HG03025 (cell line): ENCODE measurements at regions not wholly inside any gene's neighbourhood (a gene's known extent, or its start where the extent isn't known, plus 50 kb on each side); places are given as distances from the start of the nearest gene placed in this dataset.
"Not testable (repeated sequence)": the region's sequence is repeated elsewhere in the genome, so short reads cannot be mapped to it uniquely, and the experiment has no call there.

ENCODE experiments used
- ATAC-seq: cut with Tn5 transposase; IDR thresholded peaks from one replicate; pipeline ENCODE4 v1.9.1; 2021; ENCODE audit warnings: mild to moderate bottlenecking, moderate library complexity; ENCODE audit not compliant: unreplicated experiment, low FRiP score

DNA sequence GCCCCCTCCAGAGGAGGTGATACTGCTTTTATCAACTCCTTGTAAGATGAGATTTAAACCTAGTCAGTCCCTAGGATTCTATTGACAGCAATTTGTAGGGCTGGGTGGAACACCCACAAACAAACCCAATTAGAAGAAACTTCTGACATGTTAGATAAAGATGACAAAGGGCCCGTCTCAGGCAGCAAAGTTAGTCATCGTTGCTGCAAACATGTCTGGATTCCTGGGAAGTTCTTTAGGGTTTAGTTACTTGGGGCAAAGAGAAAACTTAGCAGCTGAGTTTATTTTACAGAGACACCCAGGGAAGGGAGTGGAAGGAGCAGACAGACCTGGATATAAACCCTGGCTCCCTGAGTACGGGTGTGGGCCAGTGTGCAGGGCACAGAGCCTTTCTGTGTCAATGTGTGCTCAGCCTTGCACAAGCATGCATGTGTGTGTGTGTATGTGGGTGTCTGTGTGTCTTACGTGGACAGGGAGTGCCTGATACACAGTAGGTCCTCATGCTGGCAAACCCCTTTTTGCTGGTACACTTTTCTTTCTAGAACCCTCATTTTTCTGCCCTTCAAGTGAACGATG is 130.0 kb upstream of the STX18 start:
- ATAC-seq, result no peak

- no peak for ATAC-seq
Measured at GRCh38 chr4:4670869-4671268, 129.0 kb upstream of the STX18 start.

DNA sequence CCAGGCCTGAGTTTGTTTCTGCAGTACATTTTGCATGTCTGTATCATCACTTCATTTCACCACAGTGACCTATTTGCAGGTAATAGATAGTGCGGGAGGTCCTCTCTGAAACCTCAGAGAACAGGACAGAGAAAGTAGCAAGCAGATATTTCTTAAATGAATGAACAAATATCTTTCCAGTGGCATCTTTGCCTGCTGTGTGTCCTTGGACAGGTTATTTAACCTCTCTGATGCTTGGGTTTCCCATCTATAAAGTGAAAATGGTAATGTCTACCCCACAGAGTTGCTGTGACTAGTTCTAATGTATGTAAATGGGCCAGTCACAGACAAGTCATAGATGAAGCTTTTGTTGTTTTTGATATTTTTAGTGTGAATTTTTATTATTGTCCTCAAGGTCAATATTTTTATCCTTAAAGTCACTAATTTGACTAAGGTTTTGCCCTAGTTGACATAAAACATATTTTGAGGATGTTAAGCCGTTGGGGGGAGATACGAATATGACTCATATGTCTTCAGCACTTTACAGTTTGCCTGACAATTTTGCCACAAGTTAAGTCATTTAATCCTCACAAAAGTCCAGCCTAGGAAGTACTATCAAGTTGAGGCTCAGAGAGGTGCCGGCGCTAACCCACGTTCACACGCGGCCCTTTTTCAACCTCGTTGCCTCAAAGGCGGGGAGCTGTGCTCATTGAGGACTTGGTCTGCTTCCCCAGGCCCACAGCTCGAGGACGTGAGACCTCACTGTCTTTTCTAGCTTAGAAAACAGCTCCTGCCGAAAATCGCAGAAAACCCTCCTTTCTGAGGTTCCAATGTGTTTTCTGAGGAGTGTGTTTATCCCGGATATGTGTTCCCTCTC is 126.7 kb upstream of the STX18 start:
- no peak for ATAC-seq

DNA sequence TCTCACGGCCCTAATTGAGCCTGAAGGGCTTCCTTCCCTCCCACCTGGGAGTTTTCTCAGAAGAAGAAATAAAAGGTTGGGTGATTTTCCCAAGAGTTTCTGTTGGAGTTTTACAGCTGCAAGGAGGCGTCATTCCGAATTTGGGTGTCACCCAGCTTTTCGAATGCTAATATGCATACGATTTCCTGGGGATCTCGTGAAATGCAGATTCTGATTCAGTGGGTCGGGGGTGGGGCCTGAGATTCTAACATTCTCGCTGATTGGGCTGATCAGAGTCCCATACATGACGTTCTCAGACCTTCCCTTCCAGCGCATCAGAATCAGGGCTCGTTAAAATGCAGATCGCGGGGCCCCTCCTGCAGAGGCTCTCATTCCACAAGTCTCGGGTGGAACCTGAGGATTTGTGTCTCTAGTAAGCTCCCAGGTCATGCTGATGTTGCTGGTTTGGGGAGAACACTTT is 125.8 kb upstream of the STX18 start:
- ATAC-seq, result no peak

DNA sequence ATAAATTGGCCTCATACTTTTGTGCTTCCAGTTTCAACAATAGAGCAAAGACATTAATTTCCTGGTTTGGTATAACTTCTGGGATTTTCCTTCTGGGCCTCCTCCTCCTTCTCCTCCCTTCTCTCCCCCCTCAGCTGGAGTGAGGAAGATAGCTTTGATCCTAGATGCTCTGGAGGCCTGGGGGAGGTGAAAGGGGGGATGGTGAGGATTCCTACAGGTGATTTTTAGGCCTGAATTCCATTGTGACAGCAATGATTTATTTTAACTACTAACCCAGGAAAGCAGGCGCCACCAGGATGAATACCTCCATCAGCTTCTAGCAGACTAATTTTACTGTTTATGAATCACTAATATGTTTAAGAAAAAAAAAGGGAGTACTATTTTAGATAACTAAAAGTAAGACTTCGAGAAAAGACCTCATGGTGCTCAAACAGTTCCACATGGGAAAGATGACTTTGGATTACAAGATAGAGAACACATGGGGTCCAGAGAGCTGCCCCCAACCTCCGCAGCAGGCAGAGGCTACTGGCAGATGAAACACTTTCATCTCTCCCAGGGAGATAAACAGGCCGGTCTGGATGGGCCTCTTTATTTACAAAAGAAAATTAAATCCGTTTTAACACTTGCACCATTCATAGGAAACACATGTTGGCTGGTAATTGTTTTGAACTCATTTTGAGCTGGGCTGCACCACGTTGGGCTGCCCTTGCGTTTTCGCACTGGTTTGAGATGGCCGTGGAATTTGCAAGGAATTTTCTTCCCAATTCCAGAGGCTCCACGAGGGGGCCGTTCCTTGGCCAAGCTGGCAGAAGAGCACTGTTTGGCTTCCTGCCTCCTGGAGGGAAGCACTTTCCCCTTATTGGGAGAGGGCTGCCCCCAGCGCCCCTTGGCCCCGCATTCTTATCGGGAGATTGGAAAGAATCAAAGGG is 125.1 kb upstream of the STX18 start:
- no peak for ATAC-seq

- ATAC-seq, result no peak
Measured at GRCh38 chr4:4666187-4666586, 124.3 kb upstream of the STX18 start.

GRCh38 chr4:4664234-4664633 is 122.4 kb upstream of the STX18 start:
- no peak for ATAC-seq

DNA sequence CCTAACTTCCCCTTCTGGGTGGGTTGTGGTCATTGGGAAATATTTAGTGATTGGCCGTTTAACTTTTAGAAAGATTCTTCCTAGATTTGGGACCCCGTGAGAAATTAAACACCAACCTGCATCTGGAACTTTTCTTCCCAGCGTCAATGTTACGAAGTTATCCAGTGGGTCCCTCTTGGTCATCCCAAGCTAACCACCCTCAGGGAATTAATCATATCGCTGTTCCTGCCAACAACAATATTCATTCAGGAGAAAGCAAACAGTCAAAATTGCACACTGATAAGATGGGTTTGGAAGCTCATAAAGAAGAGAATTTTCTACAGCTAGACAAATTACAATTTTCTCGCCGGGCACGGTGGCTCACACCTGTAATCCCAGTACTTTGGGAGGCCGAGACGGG is 121.2 kb upstream of the STX18 start:
- no peak for ATAC-seq

DNA sequence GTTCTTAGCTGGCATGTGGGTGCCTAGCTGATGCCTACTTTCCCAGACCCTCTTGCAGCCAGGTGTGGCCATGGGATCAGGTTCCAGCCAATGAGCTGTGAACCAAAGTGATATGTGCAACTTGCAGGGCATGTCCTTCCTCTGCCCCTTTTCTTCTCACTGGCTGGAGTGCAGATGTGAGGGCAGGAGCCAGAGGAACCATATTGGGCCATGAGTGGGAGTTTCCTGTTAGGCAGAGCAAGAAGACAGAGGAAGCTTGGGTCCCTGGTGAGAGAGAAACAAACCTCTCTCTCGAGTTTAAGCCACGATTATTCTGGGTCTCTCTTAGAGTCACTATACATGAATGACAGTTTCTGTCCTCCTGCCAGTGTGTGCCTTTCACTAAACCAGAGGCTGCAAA is 120.4 kb upstream of the STX18 start:
- no peak for ATAC-seq

GRCh38 chr4:4659871-4660651 is 118.2 kb upstream of the STX18 start:
- no peak for ATAC-seq

DNA sequence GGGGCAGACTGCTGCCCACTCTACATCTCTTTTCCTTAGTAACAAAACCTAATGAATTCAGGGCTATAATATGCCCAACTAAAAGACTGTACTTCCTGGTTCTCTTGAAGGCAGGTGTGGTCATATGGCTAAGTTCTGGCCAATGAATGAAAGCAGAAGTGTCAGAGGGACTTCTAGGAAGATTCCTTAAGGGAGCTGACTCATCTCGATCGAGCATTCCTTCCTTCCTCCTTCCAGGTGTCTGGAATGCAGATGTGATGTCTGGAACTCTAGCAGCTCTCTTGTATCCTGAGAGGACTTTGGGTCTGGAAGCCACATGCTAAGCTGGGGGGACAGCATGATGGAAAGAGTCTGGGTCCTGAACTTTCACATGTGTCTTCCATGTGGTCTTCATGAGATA is 116.2 kb upstream of the STX18 start:
- no peak for ATAC-seq

GRCh38 chr4:4656977-4657376 is 115.1 kb upstream of the STX18 start:
- ATAC-seq, result no peak

- no peak for ATAC-seq
Measured at GRCh38 chr4:4655901-4656300, 114.1 kb upstream of the STX18 start.

DNA sequence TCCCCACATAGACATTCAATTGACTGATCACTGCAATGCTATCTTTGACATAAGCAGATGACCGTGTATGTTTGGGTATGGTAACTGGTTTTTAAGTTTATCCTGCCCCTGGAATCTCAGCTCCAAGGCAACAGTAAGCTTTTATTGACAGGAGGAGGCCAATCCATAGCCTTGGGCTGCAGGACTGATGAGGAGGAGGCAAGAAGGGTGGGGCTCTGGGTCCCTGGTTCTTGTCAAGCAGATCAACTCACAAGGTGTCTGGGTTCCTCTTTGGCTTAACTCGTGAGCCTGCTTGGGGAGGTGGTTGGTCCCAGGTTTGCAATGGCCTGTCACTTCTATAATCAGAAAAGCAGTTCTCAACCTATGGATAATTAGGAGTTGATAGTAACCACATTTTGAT is 113.2 kb upstream of the STX18 start:
- no peak for ATAC-seq

- ATAC-seq, result no peak
Measured at GRCh38 chr4:4651811-4652755, 110.2 kb upstream of the STX18 start.

- ATAC-seq, result no peak
Measured at GRCh38 chr4:4647041-4647440, 105.2 kb upstream of the STX18 start.

GRCh38 chr4:4645743-4646142 is 103.9 kb upstream of the STX18 start:
- no peak for ATAC-seq

DNA sequence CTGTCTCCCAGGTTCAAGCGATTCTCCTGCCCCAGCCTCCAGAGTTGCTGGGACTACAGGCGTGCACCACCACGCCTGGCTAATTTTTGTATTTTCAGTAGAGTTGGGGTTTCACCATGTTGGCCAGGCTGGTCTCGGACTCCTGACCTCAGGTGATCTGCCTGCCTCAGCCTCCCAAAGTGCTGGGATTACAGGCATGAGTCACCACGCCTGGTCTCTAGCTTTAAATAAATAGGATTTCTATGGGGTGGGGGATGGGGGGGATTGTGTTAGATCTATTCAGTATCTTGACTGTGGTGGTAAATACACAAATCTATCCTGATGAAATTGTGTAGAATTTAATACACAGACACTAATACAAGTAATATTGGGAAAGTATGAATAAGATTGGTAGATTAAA is 102.4 kb upstream of the STX18 start:
- ATAC-seq, result not testable (repeated sequence)

- not testable (repeated sequence) for ATAC-seq
Measured at GRCh38 chr4:4643743-4644142, 101.9 kb upstream of the STX18 start.
